ENCODE measurements at regions not wholly inside any gene's neighbourhood (a gene's known extent, or its start where the extent isn't known, plus 50 kb on each side); places are given as distances from the start of the nearest gene placed in this dataset.

DNA sequence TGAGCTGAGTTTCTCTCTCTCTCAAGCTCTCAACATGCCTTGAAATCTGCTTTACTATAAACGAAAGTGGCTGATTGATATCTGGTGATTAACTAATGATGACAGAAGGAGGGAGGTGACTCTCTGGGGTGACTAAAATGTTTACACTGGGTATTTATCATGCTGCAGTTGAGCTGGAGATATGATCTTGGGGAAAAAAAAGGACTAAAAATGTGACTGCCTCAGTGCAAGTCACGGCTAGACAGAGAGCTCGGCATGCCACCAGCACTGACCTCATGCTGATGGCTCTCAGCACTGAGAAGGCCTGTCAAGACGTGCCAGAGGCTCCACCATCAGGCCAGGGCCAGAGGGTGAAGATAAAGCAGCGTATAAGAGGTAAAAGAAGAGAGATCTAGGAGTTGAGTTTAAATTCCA is 103.1 kb upstream of the SPACA1 start:
- TF ChIP-seq, protein P1, sequence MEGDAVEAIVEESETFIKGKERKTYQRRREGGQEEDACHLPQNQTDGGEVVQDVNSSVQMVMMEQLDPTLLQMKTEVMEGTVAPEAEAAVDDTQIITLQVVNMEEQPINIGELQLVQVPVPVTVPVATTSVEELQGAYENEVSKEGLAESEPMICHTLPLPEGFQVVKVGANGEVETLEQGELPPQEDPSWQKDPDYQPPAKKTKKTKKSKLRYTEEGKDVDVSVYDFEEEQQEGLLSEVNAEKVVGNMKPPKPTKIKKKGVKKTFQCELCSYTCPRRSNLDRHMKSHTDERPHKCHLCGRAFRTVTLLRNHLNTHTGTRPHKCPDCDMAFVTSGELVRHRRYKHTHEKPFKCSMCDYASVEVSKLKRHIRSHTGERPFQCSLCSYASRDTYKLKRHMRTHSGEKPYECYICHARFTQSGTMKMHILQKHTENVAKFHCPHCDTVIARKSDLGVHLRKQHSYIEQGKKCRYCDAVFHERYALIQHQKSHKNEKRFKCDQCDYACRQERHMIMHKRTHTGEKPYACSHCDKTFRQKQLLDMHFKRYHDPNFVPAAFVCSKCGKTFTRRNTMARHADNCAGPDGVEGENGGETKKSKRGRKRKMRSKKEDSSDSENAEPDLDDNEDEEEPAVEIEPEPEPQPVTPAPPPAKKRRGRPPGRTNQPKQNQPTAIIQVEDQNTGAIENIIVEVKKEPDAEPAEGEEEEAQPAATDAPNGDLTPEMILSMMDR (IDR thresholded peaks at IDR 0.05): no peak
- TF ChIP-seq ZFX (IDR thresholded peaks at IDR 0.05; ENCODE audit: borderline replicate concordance): no peak
